NT2/D1 (cell line): ENCODE measurements at regions not wholly inside any gene's neighbourhood (a gene's known extent, or its start where the extent isn't known, plus 50 kb on each side); places are given as distances from the start of the nearest gene placed in this dataset.

Experiments
- DNase-seq: peaks from one replicate; pipeline ENCODE4 v3.0.0-alpha.2; 2011; ENCODE audit warnings: low read depth, low spot score
- H3K27me3 ChIP-seq: 2 replicates; pipeline ENCODE4 v1.6.0; 2011; ENCODE audit warnings: mild to moderate bottlenecking; ENCODE audit not compliant: insufficient read length, insufficient read depth
- H3K36me3 ChIP-seq: 2 replicates; pipeline ENCODE4 v1.6.1; 2011; ENCODE audit warnings: mild to moderate bottlenecking, low read length, mixed read lengths; ENCODE audit not compliant: insufficient read depth, insufficient read length
- H3K4me1 ChIP-seq: 2 replicates; pipeline ENCODE4 v1.5.1; 2011; ENCODE audit not compliant: insufficient read depth, insufficient read length
- H3K4me3 ChIP-seq: 2 replicates; pipeline ENCODE4 v1.5.1; 2011; ENCODE audit warnings: low read depth; ENCODE audit not compliant: insufficient read length
- H3K9ac ChIP-seq: 2 replicates; pipeline ENCODE4 v1.6.0; 2011; ENCODE audit warnings: low read depth; ENCODE audit not compliant: insufficient read length
- H3K9me3 ChIP-seq: 2 replicates; pipeline ENCODE4 v1.5.1; 2011; ENCODE audit warnings: mild to moderate bottlenecking, low read length; ENCODE audit not compliant: insufficient read depth
- SUZ12 ChIP-seq: IDR thresholded peaks from 2 replicates; pipeline ENCODE4 v1.6.1; 2011; ENCODE audit not compliant: insufficient read length, insufficient read depth; ENCODE audit errors: extremely low read depth
- YY1 ChIP-seq: IDR thresholded peaks from 2 replicates; pipeline ENCODE4 v1.6.1; 2011; ENCODE audit not compliant: insufficient read length, insufficient read depth
- ZNF274 ChIP-seq: IDR thresholded peaks from 2 replicates; pipeline ENCODE4 v1.6.1; 2011; ENCODE audit warnings: mild to moderate bottlenecking, low read depth, low read length

DNA sequence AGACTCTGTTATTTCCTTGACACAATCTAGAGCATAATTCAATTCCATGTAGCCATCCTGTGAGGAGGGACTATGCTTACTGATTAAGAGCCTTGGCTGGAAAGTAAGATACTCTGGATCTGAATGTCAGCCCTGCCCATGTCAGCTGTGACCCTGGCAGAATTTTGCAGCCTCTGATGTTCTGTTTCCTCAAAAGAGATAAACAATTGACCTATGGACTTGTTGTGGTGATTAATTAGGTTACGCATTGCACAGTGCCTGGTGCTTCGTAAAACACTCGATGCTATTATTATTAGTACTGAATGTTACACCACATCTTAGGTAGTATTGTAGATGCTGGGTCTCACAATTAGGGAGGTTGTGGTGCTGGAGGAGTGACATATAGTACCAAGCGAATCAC, 161.3 kb upstream of the MEIS2 start:
- TF ChIP-seq SUZ12, result no peak
- Histone ChIP-seq H3K9me3 (no peaks in the 10 kb centered on the region), H3K4me1 (no peaks in the 10 kb centered on the region), H3K36me3 (no peaks in the 10 kb centered on the region), H3K27me3 (no peaks in the 10 kb centered on the region), H3K4me3 (no peak overlapping the region), H3K9ac (no peak overlapping the region)
- no peak for DNase-seq

DNA sequence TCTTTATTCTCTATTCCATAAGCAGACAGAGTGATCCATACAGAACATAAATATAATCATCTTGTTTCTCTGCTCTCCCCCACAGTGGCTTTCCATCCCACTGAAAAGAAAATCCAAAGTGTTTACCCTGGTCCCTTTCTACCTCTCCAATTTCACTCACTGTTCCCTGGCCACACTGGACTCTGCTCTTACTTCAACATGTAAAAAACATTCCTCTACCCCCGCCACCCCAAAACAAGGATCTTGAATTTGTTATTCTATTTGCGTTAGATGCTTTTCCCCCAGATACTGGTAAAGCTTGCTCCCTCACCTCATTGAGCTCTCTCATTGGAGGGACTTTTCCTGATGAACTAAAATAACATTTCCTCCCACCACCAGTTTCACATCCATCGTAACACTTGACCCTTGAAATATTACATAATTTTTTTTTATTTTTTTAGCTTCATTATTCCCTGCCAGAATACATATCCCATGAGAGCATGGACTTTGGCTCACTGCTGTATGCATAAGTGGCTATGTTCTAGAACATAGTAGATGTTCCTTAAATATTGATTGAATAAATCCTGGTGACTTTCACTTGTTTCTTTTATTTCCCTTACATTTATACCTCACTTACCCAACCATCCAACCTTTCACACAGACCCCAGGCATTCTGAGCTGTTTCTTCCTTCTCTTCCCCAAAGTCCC, 162.7 kb upstream of the MEIS2 start:
- no peak overlapping the region for H3K9ac ChIP-seq
- no peak for DNase-seq
- H3K36me3 ChIP-seq, result no peaks in the 10 kb centered on the region
- H3K9me3 ChIP-seq, result no peaks in the 10 kb centered on the region
- no peak for TF ChIP-seq ZNF274
- TF ChIP-seq SUZ12, result no peak
- no peak for TF ChIP-seq YY1
- H3K4me1 ChIP-seq, result no peaks in the 10 kb centered on the region
- no peak overlapping the region for H3K4me3 ChIP-seq
- no peaks in the 10 kb centered on the region for H3K27me3 ChIP-seq

DNA sequence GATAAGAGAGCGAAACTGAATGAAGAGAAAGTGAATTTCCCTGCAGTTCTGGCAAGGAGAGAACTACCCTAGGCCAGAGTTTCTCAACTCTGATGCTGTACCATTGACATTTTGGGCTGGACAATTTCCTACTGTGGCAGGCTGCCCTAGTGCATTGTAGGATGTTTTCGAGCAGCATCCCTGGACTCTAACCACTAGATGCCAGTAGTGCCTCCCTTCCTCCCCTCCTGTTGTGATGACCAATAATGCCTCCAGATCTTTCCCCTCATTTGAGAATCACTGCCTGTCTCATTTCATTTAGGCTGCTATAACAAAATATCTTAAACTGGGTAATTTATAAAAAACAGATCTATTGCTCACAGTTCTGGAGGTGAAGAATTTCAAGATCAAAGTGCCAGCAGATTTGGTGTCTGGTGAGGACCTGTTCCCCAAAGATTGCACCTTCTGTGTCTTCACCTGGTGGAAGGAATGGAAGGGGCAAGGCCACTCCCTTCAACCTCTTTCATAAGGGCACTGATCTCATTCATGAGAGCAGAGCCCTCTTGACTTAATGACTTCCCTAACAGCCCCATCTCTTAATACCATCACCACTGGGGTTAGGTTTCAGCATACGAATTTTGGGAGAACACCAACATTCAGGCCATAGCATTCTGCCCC, 188.9 kb upstream of the MEIS2 start:
- H3K9ac ChIP-seq, result no peak overlapping the region
- TF ChIP-seq SUZ12, result no peak
- no peak for TF ChIP-seq ZNF274
- DNase-seq, result peak; percentile 22
- no peak overlapping the region for H3K4me3 ChIP-seq
- H3K27me3 ChIP-seq, result no peaks in the 10 kb centered on the region
- no peaks in the 10 kb centered on the region for H3K9me3 ChIP-seq
- H3K4me1 ChIP-seq, result no peaks in the 10 kb centered on the region
- H3K36me3 ChIP-seq, result no peaks in the 10 kb centered on the region

DNA sequence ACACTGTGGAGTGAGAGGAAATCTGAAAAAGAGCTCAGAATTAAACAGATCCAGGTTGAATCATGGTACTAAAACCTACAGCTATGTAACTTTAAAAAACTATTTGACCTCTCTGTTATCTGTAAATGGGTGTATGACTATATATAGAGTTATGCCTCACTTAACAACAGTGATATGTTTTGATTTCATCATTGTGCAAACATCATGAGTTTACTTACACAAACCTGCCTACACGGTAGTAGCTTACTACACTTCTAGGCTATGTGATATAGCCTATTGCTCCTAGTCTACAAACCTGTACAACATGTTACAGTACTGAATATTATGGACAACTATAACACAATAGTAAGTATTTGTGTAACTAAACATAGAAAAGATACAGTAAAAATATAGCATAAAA, 191.6 kb upstream of the MEIS2 start:
- H3K27me3 ChIP-seq, result no peaks in the 10 kb centered on the region
- H3K9ac ChIP-seq, result no peak overlapping the region
- H3K36me3 ChIP-seq, result no peaks in the 10 kb centered on the region
- no peaks in the 10 kb centered on the region for H3K9me3 ChIP-seq
- no peak for DNase-seq
- TF ChIP-seq ZNF274, result no peak
- TF ChIP-seq SUZ12, result no peak
- TF ChIP-seq YY1, result no peak
- no peaks in the 10 kb centered on the region for H3K4me1 ChIP-seq
- H3K4me3 ChIP-seq, result no peak overlapping the region

DNA sequence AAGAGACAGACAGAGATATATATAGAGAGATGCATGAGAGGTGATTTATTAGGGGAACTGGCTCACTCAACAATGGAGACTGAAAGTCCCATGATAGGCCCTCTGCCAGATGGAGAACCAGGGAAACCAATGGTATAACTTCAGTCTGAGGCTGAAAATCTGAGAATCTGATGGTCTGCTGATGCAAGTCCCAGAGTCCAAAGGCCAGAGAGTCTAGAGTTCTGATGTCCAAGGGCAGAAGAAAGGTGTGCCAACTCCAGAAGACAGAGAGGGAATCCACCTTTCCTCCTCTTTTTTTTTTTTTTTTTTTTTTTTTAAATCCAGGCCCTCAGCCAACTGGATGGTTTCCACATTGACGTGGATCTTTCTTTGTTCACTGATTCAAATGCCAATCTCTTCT, 197.9 kb upstream of the MEIS2 start:
- Histone ChIP-seq H3K9ac (no peak overlapping the region), H3K4me3 (no peak overlapping the region), H3K27me3 (no peaks in the 10 kb centered on the region), H3K9me3 (no peaks in the 10 kb centered on the region), H3K36me3 (no peaks in the 10 kb centered on the region), H3K4me1 (no peaks in the 10 kb centered on the region)
- TF ChIP-seq YY1 (no peak), SUZ12 (no peak), ZNF274 (no peak)
- no peak for DNase-seq

DNA sequence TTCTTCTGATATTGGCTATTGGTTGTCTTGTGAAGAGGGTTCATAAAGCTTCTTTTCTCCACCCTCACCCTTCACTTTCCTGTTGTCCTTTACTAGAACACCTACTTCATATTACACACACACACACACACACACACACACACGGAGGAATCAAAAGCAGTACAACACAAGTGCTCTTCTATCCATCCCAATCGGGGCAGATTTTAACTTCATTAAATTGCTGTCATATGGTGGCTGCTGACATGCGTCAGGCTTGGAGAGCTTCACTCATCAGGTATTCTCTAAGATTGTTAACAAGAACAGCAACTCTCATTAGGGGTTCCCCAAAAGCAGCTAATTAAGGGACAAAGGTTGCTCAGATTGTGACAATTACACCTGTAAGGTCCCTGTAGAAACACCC, 239.1 kb upstream of the MEIS2 start:
- Histone ChIP-seq H3K4me1 (no peaks in the 10 kb centered on the region), H3K36me3 (no peaks in the 10 kb centered on the region)
- DNase-seq, result no peak

DNA sequence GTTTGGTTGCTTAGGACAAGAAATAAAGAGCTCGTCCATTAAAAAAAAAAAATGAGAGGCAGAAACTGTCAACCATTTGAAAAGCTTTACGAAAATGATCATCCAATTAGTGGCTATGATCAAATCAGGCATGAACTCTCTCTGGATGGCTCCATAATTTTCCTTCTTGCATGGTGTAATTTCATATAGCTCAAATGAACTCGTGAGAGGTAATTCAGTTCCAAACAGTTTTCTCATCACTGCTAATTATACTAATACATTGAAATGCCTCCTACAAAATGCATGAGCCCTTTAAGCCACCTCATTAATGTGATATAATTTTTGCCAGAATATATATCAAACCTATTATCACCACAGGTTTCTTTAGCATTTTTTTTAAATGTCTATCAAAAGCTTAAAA, 239.5 kb upstream of the MEIS2 start:
- H3K9me3 ChIP-seq, result no peaks in the 10 kb centered on the region
- DNase-seq, result no peak
- no peak for TF ChIP-seq ZNF274
- no peak for TF ChIP-seq SUZ12
- TF ChIP-seq YY1, result no peak

More for the DNA sequence above, 239.1 kb upstream of the MEIS2 start:
- no peak overlapping the region for H3K4me3 ChIP-seq
- H3K9ac ChIP-seq, result no peak overlapping the region
- no peak for TF ChIP-seq SUZ12
- no peak for TF ChIP-seq YY1
- no peak for TF ChIP-seq ZNF274
- no peaks in the 10 kb centered on the region for H3K27me3 ChIP-seq
- no peaks in the 10 kb centered on the region for H3K9me3 ChIP-seq

More for the DNA sequence above, 239.5 kb upstream of the MEIS2 start:
- no peaks in the 10 kb centered on the region for H3K27me3 ChIP-seq
- H3K4me3 ChIP-seq, result no peak overlapping the region
- no peaks in the 10 kb centered on the region for H3K36me3 ChIP-seq
- H3K9ac ChIP-seq, result no peak overlapping the region
- no peaks in the 10 kb centered on the region for H3K4me1 ChIP-seq
